ENCODE measurements at regions not wholly inside any gene's neighbourhood (a gene's known extent, or its start where the extent isn't known, plus 50 kb on each side); places are given as distances from the start of the nearest gene placed in this dataset.

DNA sequence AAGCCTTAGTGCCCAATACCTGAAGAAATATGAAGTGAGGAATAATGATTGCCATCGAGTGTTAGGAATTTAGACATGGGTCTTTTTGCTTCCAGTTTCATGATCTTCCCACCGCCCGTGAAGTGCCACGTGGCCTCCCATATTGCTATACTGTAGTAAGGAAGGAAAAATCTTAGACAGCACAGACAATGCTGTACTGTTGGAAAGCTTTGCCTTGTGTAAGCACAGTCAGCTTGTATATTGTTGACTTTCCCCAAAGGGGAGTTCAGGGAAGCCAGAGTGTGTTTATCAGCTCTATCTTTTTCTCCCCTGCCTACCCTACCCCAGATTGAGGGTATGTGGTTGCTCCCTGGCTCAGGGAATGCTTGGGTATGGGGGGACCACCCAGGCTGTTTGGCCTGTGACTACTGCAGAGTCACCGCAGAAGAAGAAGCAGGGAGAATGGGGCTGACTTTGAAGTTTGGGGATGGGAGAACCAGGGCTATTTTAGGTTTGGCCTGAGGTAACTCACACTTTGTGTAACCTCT, 161.8 kb upstream of the MEF2C start:
- DNase-seq: no peak

DNA sequence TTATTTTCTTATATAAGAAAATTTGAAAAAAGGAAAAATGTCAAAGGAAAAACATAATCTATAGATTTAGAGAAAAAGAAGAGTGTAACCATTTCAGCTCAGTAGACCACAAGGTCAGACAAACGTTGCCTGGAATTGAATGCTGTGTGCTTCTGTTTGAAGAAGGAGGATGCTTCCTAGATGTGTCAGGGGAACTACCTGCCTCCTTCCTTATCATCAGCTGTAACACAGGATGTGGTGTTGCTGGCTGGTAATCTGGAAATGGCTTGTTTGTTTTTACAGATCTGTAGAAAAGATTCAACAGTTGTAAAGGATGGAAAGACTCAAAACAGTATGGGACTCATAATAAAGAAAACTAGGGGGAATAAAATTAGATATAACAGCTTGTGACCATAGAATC, 160.7 kb upstream of the MEF2C start:
- no peak for DNase-seq

DNA sequence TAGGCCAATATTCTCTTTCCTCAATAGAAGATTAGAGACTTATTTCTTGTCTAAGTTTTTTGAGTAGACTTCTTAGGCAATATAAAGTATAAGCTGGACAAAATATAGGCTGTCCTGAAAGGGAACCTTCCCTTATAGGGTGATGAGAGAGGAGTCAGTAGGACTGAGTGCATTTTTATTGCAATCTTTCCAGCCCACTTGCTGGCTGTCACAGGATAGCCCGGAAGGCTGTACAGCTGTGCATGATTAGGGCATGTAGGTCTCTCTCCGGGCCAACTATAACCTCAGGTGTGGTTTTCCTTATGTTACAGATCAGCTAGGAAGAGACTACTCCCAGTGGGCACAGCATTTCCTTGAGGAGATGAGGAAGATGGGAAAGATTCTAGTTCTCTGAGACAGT, 159.8 kb upstream of the MEF2C start:
- DNase-seq: no peak

DNA sequence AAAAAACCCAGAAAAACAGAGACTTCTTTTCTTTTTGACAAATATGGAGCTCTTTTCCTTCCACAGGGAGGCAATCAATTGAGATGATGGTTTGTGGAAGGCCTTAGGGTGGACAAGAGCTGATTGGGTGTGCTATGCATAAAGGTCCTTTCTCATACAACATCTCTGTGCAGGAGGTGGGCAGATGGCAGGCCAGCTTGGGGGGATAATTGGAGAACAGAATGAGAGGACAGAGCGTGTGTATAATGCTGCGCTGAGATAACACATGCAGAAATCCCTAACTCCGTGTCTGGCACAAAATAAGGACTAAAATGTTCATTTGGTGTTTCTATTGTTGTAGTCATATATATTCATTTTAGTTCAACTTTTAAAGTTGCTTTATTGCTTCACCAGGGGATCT, 159.0 kb upstream of the MEF2C start:
- no peak for DNase-seq

DNA sequence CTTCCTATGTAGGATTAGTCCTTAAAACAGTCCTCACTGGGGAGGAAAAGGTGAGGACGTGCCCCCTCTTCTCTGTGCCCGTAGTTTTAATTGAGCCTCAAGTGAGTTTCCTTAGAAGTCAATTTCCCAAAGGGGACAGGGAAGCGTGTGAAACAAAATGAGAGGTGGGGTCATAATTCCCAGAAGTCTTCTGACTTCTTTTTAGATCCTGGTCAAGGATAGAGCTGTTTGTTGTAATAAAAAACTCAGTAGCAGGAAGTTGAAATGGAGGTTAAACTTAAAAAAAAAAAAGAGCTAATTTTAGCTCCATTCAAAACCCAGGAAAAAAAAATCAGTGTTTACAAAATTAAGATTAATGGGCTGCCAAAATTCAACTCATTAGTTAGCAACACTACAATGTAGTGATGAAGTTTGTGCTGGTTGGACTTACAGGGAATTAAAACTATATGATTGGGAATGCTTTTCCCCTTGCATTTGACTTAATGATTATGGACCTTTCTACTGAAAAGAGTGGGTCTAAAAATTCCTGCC, 158.3 kb upstream of the MEF2C start:
- DNase-seq: no peak

DNA sequence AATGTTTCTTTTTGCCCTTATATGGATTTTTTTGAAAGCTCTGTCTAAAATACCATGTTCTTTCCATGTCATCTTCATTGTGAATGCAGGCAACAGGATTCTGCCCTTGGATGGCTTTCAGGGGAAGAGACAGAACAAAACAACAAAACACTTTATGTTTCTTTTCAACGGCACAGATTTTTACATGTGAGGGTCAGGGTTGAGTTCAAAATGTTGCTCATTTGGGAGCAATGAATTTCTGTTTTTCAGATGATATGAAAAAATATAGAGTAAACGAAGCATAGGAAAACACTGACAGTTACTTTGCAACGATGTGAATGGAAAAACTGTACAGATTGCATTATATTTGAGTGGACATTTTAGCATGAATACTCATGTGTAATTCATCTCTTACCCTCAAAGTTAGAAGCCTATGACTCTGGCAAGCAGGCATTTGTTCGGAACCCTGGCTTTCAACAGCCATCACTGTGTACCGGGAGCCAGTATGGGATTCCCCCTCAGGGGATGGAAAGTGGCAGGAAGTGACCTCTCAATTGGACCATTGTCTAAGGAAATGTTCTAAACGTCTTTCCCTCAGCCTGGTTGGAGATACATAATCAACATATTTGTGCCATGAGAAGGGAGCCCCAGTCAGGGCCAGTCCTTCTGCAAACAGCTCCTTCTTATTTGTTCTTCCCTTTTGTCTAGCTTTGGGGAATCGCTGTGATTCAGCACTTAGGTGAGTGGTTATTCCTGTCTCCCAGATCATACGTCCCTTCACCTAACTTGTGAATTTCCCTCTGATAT, 153.9 kb upstream of the MEF2C start:
- DNase-seq: no peak

DNA sequence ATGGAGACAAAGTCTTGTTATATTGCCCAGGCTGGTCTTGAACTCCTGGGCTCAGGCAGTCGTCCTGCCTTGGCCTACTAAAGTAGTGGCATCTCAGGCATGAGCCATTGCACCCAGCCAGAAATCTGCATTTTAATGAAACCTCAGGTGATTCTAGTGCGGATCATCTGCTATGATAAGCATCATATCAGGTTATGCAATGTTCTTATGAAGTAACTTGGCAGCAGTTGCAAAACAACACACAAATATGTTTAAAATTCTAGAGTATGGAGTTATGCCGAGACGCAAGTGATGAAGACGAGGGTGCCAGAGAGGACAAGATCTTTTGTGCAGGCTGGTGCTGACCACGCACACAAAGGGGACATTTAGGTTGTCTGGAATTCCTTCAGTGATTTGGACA, 153.2 kb upstream of the MEF2C start:
- no peak for DNase-seq

DNA sequence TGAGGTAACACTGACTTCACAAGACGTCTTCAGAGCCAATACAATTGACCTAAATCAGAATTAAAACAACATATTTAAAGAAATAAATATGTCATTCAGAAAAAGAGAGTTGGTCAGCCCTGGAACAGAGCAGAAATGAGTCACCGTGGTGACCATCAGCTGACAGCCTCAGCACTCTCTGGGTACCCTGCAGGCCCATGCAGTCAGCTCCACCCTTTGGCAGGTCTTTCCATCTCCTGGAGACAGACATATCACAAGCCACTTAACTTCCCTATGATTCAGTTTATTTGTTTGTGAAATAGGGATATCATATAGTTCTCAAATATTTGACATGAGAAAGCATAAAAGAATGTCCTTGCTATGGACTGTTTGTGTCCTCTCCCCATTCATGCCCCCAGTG, 151.6 kb upstream of the MEF2C start:
- no peak for DNase-seq

DNA sequence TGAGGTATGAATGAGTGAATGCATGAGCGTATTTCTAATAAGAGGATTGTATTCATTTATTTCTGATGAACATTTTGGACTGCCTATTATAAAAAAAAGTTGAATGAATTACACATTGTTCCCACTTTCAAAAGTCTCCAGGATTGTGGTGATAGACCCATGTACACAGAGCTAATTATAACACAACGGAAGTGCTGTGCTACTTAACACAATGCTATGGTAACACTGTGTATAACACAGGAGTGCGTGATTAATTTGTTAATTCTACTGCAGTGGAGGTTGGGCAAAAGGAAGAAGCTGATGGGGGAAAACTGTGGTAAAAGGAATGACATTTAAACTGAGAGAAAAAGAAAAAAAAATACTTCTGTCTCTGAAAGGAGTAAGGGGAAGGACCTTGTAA, 147.8 kb upstream of the MEF2C start:
- DNase-seq: no peak

DNA sequence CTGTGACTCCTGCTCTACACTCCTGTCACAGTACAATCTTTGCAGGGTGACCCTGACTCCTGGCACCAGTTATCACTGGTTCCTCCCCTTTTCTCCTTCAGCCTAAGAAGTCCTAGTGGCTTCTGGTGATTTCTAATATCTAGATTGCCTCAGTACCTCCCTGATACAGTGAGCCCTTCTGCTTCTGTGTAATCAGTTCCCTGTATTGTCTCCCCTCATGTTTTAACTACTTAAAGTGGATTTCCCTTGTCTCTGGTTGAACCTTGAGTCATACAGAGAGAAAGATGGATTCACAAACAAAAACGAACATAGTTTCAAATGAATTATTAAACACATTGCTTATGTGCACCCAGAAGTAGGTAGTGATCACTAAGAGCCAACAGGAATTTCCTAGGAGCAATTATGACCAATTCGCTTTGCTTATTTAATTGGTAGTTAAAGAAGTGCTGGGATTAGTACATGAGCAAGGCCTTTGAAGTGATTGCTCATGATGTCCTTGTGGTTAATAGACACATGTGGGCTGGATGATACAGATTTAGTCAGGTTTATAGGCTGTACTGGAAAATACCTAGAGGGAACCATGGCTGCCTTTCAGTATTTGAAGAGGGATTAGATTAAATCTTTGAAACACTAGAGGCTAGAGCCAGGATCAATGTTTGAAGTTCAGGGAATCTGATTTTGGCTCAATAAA, 145.8 kb upstream of the MEF2C start:
- DNase-seq: no peak

DNA sequence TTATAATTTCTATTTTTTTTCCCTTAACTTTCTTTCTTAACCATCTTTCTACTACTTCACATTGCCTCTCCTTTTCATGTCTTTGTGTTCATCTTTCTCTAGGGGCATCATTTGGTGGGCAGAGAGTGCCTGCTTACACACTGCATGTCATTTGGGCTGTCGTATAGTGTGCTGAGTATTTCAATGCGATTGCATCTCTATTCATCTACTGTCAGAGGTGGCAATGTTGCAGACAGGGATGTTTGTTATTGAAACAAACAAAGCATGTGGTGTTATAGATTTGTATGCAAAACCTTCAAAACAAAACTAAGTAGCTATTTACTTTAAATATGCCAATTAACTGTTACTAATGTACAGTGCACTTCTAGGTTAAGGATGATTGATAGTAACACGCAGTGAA, 141.1 kb upstream of the MEF2C start:
- DNase-seq: no peak

DNA sequence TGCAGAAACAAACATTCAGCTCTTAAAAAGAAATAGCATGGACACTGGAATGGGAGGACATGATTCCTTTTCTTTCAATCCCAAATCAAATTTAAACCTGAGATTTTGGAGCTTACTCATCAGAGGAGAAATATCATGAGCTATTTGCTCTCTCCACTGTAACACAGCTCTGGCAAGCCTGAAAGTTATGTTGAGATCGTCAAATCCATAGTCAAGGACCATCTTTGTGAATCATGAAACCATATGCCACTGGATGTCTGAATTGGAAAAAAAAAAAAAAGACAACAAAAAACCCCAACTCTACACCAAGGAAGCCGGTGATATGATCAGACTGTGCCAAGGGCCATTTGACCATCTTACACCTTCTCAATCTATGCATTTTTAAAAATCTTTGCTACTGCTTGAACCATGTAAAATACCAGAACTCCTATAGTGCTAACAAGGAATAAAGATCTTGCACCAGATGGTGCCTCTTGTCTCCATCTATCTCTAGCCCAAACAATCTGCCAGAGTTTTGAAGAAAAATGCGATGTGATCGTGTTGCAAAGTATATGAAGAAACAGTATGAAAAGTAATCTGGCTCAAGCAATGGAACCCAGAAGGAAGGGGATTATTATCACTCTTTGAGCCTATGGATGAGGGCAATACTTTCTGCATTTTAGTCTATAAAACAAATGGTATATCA, 138.1 kb upstream of the MEF2C start:
- DNase-seq: no peak

DNA sequence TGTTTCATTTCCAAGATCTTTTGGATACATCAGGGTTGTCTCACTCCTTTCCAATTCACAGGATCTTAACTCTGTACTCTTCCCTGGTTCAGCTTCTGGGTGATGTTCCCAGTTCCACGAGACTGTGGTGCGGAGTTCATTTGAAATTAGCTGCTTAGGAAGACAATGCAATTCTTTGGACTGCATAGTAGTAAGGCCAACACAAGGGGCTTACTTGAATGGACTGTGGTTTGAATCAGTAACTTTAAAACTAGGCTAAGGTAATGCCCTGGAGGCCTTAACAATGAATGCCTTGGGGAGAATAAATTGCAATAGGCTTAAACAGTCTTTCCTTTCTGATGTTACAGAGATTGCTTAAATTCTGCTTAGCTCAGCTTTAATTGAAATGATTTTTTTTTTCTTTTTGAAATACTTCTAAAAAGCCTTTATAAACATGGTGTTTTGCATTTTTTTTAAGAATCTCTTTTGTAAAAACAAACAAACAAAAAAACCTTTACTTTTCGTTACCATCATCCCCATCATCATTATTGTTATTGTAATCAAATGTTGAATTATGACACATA, 133.8 kb upstream of the MEF2C start:
- DNase-seq: no peak

DNA sequence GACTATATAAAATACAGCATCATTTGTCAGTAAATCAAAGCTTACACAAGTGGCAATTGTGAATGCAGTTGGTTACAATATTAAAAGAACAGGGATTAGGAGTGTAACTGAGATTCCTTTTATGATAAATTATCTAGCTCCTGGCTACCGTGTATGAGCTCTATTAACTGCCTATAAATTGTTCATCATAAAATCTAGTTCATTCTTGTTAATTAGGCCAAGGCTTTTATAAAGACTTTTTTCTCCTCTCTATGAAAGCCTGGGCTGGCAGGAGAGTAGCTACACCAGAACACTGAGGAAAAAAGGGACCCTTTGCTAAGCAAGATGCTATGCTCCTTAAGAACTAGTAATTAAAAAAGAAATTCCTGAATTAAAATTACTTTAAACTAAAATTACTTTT, 132.4 kb upstream of the MEF2C start:
- no peak for DNase-seq

DNA sequence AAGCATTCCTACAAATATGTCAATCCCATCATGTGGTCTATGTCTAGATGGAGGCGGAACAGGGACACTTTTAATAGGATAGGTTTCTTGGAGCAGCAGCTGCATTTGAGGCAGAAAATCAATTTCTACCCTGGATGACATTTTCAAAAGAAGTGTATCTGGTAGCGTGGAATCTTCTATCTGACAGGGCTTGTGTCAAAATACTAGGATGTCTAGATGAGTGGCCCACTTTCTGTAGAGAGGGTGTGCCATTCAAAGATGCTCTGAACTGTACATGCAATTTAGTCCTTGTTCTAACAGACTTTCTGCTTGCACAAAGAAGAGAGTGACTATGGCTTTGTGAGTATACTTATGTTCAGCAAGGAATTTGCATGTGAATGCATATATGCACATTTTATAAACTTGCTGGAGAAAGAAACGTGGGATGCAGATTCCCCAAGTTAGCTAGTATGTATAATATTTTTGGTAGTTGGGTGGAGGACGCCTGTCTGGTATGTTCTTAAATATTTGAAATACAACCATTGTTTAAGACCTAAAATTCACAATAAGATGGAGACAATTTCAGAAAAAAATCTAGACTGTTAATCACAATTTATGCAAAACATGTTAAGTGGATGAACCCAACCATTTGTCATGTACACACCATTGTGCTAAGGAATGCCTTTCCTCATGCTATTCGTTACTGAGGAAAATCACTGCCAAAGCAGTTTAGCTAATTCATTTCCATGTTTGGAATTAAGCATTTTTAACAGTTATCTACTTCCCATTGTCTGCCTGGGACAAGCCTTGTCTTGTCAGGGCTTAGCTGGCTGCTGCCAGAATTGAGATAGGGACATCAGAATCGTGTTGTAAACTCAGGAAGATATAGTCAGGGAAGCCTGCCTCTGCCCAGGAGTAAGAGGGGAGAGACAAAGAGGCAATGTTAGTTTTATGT, 129.1 kb upstream of the MEF2C start:
- no peak for DNase-seq

DNA sequence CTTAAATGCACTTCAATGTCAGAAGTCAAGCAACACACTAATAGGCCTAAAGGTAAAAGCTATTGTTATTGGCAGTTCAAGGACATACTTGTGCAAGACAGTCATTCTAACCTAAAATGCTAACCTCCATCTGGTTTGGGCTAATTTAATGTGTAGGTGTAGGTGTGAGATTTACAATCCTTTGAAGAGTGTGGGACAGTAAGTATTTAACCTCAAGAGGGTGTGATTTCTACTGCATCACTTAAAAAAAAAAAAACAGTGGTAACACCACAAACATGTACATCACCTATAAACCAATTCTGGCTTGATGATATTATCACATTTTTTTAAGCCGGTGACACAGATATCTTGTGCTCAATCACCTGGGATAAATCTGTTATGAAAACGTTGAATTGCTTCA, 127.5 kb upstream of the MEF2C start:
- no peak for DNase-seq

DNA sequence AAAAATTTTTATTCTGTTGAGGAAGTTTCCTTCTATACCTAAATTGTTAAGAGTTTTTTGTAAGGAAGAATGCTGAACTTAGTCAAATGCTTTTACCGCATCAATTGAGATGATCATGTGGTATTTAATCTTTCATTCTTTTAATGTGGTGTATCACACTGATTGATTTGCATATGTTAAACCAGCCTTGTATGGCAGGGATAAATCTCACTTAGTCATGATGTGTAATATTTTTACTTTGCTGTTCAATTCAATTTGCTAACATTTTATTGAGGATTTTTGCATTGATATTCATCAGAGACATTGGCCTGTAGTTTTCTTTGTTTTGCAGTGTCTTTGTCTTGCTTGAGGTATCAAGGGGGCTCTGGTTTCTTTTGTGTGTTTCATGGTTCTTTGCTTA, 125.3 kb upstream of the MEF2C start:
- DNase-seq: no peak

DNA sequence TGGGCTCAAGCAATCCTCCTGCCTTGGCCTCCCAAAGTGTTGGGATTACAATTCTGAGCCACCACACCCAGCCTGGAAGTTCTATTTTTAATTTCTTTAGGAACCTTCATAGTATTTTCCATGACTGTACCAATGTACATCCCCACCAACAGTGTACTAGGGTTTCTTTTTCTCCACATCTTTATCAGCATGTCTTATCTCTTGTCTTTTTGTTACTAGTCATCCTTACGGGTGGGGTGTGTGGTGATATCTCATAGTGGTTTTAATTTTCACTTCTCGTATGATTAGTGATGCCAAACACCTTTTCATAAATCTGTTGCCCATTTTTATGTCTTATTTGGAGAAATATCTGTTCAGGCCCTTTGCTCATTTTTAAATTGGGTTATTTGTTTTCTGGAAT, 123.0 kb upstream of the MEF2C start:
- DNase-seq: no peak

DNA sequence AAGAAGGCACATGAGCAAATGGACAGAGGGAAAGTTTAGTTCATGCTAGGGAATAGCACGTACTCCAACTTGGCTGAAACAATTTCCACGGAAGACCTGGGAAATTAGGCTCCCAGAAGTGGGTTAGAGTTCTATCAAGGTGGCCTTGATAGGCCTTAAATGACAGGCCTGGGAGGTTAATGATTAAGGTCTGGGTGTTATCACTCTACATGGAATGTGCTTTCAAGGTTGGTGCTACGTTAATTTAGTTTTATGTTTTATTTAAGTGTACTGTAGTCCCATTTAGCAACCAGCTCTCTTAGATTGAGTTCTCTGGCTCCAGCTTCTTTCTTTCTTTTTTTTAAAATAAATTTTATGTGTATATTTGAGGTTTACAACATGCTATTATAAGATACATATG, 121.4 kb upstream of the MEF2C start:
- no peak for DNase-seq

DNA sequence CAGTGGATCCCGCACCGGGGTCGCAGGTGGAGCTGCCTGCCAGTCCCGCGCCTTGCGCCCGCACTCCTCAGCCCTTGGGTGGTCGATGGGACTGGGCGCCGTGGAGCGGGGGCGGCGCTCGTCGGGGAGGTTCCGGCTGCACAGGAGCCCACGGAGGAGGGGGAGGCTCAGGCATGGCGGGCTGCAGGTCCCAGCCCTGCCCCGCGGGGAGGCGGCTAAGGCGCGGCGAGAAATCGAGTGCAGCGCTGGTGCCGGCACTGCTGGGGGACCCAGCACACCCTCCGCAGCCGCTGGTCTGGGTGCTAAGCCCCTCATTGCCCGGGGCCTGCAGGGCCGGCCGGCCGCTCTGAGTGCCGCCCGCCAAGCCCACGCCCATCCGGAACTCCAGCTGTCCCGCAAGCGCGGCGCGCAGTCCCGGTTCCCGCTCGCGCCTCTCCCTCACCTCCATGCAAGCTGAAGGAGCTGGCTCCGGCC, 120.6 kb upstream of the MEF2C start:
- no peak for DNase-seq

DNA sequence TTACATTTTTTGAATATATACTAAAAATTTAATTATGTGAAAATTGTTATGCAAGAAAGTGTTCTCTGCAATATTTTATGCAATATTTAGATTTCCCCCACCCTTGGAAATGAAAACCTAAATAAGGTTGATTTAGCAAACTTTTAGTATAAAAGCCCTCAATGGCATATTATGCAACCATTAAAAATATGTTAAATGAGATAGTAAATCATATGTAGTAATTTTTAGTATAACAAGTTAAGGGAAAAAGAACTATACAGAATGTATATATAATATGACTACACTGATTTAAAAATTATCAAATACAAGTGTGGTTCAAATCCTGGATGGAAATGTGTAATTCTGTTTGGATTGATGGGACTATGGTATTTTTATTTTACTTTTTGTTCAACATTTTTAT, 116.9 kb upstream of the MEF2C start:
- DNase-seq: no peak

DNA sequence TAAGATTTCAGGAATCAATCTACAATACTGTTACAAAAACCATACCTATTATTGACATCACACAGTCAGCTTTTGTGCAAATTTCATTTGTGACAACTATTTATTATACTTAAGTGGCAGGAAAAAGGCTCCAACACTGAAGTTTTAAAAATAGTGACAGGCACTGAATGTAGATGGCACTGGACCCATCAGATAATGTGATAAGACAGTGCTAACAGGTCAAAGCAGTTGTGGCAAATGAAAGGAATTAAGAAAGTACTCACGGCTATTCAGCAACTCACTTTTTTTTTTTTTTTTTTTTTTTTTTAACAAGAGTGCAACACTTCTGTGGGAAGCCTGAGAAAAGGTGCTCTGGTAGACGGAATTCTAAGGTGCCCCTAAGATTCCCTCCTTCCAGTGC, 115.0 kb upstream of the MEF2C start:
- DNase-seq: no peak
